CD14-positive monocyte (primary cell): ENCODE measurements at regions not wholly inside any gene's neighbourhood (a gene's known extent, or its start where the extent isn't known, plus 50 kb on each side); places are given as distances from the start of the nearest gene placed in this dataset.

Experiments
- DNase-seq, 3 donors: peaks; one replicate each; pipeline ENCODE4 v3.0.0-alpha.2; 2011 to 2022
- H2AFZ ChIP-seq: 2 replicates; pipeline ENCODE4 v1.6.0; 2012; ENCODE audit warnings: mild to moderate bottlenecking, low read depth, low read length, inconsistent platforms; ENCODE audit not compliant: insufficient read depth, poor library complexity, severe bottlenecking
- H3K27ac ChIP-seq, 2 donors: 1 replicate in 1 of 2; 2 replicates in 1 of 2; pipeline ENCODE4 v1.5.1; 2012 to 2013; ENCODE audit warnings: low read length in 2 of 2, control low read depth in 1 of 2, inconsistent platforms in 1 of 2, low read depth in 1 of 2, mild to moderate bottlenecking in 1 of 2
- H3K27me3 ChIP-seq, 2 donors: one replicate each; pipeline versions ENCODE4 v1.6.0 to v1.6.1; 2011 to 2013; ENCODE audit warnings: low read length in 2 of 2; ENCODE audit not compliant: control insufficient read depth in 2 of 2, insufficient read depth in 2 of 2
- H3K36me3 ChIP-seq, 2 donors: replicated peaks in 1 of 2; 1 replicate in 1 of 2; 2 replicates in 1 of 2; pipeline versions ENCODE4 v1.5.1 to v1.6.1; 2012 to 2013; ENCODE audit warnings: low read length in 2 of 2, control low read depth in 1 of 2, inconsistent platforms in 1 of 2, mild to moderate bottlenecking in 1 of 2; ENCODE audit not compliant: insufficient read depth in 2 of 2, control insufficient read depth in 1 of 2
- H3K4me1 ChIP-seq, 2 donors: 1 replicate in 1 of 2; 2 replicates in 1 of 2; pipeline versions ENCODE4 v1.5.1 to v1.6.1; 2012 to 2013; ENCODE audit warnings: low read length in 2 of 2, control low read depth in 1 of 2, inconsistent platforms in 1 of 2, mild to moderate bottlenecking in 1 of 2, moderate library complexity in 1 of 2; ENCODE audit not compliant: insufficient read depth in 2 of 2, control insufficient read depth in 1 of 2
- H3K4me2 ChIP-seq: replicated peaks from 2 replicates; pipeline ENCODE3; 2012; ENCODE audit warnings: low read length, moderate library complexity, mild to moderate bottlenecking; ENCODE audit not compliant: poor library complexity, severe bottlenecking; ENCODE audit errors: extremely low read depth
- H3K4me3 ChIP-seq, 3 experiments: fragments of 200-600 bp in 1 of 3; sonication (generic) in 1 of 3; replicated peaks in 1 of 3; 1 replicate in 2 of 3; 2 replicates in 1 of 3; pipeline ENCODE4 v1.5.1; 2011 to 2013; ENCODE audit warnings: low read length in 3 of 3, mild to moderate bottlenecking in 3 of 3, control low read depth in 2 of 3, low read depth in 2 of 3, inconsistent platforms in 1 of 3, moderate library complexity in 1 of 3
- H3K79me2 ChIP-seq: 2 replicates; pipeline ENCODE4 v1.6.0; 2012; ENCODE audit warnings: mild to moderate bottlenecking, control low read depth, inconsistent platforms, low read length, moderate library complexity; ENCODE audit not compliant: insufficient read depth
- H3K9ac ChIP-seq: 2 replicates; pipeline ENCODE4 v1.6.0; 2017; ENCODE audit warnings: low read length, mild to moderate bottlenecking; ENCODE audit not compliant: insufficient read depth, poor library complexity, severe bottlenecking
- H3K9me3 ChIP-seq, 2 donors: replicated peaks in 1 of 2; 1 replicate in 1 of 2; 2 replicates in 1 of 2; pipeline versions ENCODE4 v1.5.1 to v1.6.1; 2012 to 2013; ENCODE audit warnings: low read length in 2 of 2, control low read depth in 1 of 2; ENCODE audit not compliant: control insufficient read depth in 1 of 2, insufficient read depth in 1 of 2
- H4K20me1 ChIP-seq: 2 replicates; pipeline ENCODE4 v1.6.0; 2012; ENCODE audit warnings: mild to moderate bottlenecking, low read length, control low read depth, moderate library complexity; ENCODE audit not compliant: insufficient read depth
- H3K27ac Mint-ChIP-seq, 7 donors: one replicate each; pipeline ENCODE4 v1.8.0; 2020; ENCODE audit warnings: mild to moderate bottlenecking in 7 of 7, mixed read lengths in 7 of 7, moderate library complexity in 6 of 7, inconsistent platforms in 2 of 7
- H3K27me3 Mint-ChIP-seq, 3 donors: one replicate each; pipeline ENCODE4 v1.8.0; 2021 to 2022; ENCODE audit warnings: low read depth in 3 of 3, mild to moderate bottlenecking in 3 of 3, mixed read lengths in 3 of 3, moderate library complexity in 3 of 3, inconsistent platforms in 1 of 3
- H3K36me3 Mint-ChIP-seq, 2 donors: one replicate each; pipeline ENCODE4 v1.8.0; 2020; ENCODE audit warnings: mixed read lengths in 2 of 2, inconsistent platforms in 1 of 2, mild to moderate bottlenecking in 1 of 2
- H3K4me1 Mint-ChIP-seq: one replicate; pipeline ENCODE4 v1.8.0; 2020; ENCODE audit warnings: mild to moderate bottlenecking, mixed read lengths
- H3K4me3 Mint-ChIP-seq, 2 donors: one replicate each; pipeline ENCODE4 v1.8.0; 2020; ENCODE audit warnings: mild to moderate bottlenecking in 2 of 2, mixed read lengths in 2 of 2, moderate library complexity in 1 of 2
- H3K9me3 Mint-ChIP-seq, 7 donors: one replicate each; pipeline ENCODE4 v1.8.0; 2020 to 2022; ENCODE audit warnings: mixed read lengths in 7 of 7, mild to moderate bottlenecking in 6 of 7, moderate library complexity in 6 of 7, inconsistent platforms in 2 of 7
- WGBS: methylation state at CpG from one replicate; pipeline ENCODE4 v1.1.5; 2013; ENCODE audit warnings: missing lambda C conversion rate; ENCODE audit not compliant: insufficient coverage; 5-methylcytosine and 5-hydroxymethylcytosine counted together
- intact Hi-C, 2 donors: fragments of 100-400 bp; cut with micrococcal nuclease; formaldehyde crosslinking; loops; one replicate each; pipeline versions ENCODE4 v1.15.0 to v1.15.1; 2023
- TF ChIP-seq, protein P1 (sequence below): fragments of 200-600 bp; IDR thresholded peaks from one replicate; pipeline ENCODE4 v1.8.0; 2022; ENCODE audit warnings: antibody characterized with exemption, mild to moderate bottlenecking

DNA sequence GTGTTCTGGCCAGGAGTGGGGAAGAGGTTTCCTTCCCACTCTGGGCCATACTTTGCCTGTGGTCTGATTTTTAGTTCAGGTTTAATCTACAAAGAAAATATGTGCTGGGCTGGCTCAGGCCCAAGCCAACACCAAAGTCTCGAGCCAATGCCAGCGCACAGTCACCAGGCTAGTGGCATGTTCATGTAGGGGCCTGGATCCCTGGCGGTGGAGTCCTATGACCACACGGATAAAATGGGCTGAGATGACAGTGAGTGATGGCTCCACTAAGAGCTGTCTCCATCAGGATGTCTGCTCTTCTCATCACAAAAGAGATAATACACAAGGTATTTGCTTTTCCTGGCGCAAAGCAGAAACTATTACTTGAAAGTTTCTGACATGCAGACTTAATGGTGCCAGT, 92.9 kb upstream of the PTPN3 start:
- no peak for DNase-seq
- H3K4me3 Mint-ChIP-seq: no peak overlapping the region
- no peaks in the 10 kb centered on the region for H3K36me3 Mint-ChIP-seq
- 40% methylated on average over 3 of the region's 5 CpGs for WGBS
- H3K4me1 ChIP-seq: no peaks in the 10 kb centered on the region
- no peaks in the 10 kb centered on the region for H4K20me1 ChIP-seq
- H3K27ac ChIP-seq: no peak overlapping the region
- TF ChIP-seq, protein P1, sequence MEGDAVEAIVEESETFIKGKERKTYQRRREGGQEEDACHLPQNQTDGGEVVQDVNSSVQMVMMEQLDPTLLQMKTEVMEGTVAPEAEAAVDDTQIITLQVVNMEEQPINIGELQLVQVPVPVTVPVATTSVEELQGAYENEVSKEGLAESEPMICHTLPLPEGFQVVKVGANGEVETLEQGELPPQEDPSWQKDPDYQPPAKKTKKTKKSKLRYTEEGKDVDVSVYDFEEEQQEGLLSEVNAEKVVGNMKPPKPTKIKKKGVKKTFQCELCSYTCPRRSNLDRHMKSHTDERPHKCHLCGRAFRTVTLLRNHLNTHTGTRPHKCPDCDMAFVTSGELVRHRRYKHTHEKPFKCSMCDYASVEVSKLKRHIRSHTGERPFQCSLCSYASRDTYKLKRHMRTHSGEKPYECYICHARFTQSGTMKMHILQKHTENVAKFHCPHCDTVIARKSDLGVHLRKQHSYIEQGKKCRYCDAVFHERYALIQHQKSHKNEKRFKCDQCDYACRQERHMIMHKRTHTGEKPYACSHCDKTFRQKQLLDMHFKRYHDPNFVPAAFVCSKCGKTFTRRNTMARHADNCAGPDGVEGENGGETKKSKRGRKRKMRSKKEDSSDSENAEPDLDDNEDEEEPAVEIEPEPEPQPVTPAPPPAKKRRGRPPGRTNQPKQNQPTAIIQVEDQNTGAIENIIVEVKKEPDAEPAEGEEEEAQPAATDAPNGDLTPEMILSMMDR: no peak
- intact Hi-C loops: no loop called here
- no peak overlapping the region for H3K9ac ChIP-seq
- peaks cover 0 to 8% (median 0%) of the 10 kb centered on the region in 7 donors for H3K9me3 Mint-ChIP-seq
- no peaks in the 10 kb centered on the region for H3K27me3 ChIP-seq
- peaks cover 1 to 5% (median 2%) of the 10 kb centered on the region in 3 donors for H3K27me3 Mint-ChIP-seq
- H3K4me1 Mint-ChIP-seq: no peaks in the 10 kb centered on the region
- H3K79me2 ChIP-seq: no peaks in the 10 kb centered on the region
- H3K36me3 ChIP-seq: no peaks in the 10 kb centered on the region
- no peak overlapping the region for H2AFZ ChIP-seq
- H3K4me2 ChIP-seq: no peak overlapping the region
- peaks cover 0 to 2% of the 10 kb centered on the region in 2 donors for H3K9me3 ChIP-seq
- no peak overlapping the region for H3K27ac Mint-ChIP-seq
- no peak overlapping the region for H3K4me3 ChIP-seq

DNA sequence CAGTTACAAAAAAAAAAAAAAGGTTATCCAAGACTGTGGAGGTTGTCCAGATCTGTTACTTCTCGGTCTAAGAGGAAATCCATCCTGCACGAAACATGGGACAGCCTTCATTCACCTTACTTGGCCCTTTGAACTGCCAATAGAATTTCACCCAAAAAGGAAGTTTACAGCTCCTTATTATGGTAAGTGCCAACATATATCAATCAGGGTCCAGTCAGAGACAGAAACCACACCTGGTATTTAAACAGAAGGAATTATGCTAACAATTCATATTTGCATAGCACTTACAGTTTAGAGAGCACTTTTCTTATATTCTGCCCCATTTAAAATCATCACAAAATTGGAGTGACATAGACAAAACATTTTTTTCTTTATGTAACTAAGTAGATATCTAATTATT, 93.6 kb upstream of the PTPN3 start:
- Histone ChIP-seq H3K36me3 (no peaks in the 10 kb centered on the region), H3K9ac (no peak overlapping the region), H3K9me3 (peaks cover 0 to 2% of the 10 kb centered on the region in 2 donors), H2AFZ (no peak overlapping the region), H3K4me2 (no peak overlapping the region), H3K4me1 (no peaks in the 10 kb centered on the region), H3K27me3 (no peaks in the 10 kb centered on the region), H3K79me2 (no peaks in the 10 kb centered on the region), H3K27ac (no peak overlapping the region), H4K20me1 (no peaks in the 10 kb centered on the region), H3K4me3 (no peak overlapping the region)
- no peak overlapping the region for H3K4me3 Mint-ChIP-seq
- H3K36me3 Mint-ChIP-seq: no peaks in the 10 kb centered on the region
- H3K4me1 Mint-ChIP-seq: no peaks in the 10 kb centered on the region
- peaks cover 2 to 5% (median 3%) of the 10 kb centered on the region in 3 donors for H3K27me3 Mint-ChIP-seq
- intact Hi-C loops: no loop called here
- no peak overlapping the region for H3K27ac Mint-ChIP-seq
- WGBS: no CpG with 5 or more reads among the region's 2 CpGs
- TF ChIP-seq, protein P1: no peak
- DNase-seq: no peak
- peaks cover 0 to 9% (median 0%) of the 10 kb centered on the region in 7 donors for H3K9me3 Mint-ChIP-seq
